CD14-positive monocyte (primary cell): ENCODE measurements at regions not wholly inside any gene's neighbourhood (a gene's known extent, or its start where the extent isn't known, plus 50 kb on each side); places are given as distances from the start of the nearest gene placed in this dataset.

Experiments
- DNase-seq, 3 donors: peaks; one replicate each; pipeline ENCODE4 v3.0.0-alpha.2; 2011 to 2022
- H2AFZ ChIP-seq: 2 replicates; pipeline ENCODE4 v1.6.0; 2012; ENCODE audit warnings: mild to moderate bottlenecking, low read depth, low read length, inconsistent platforms; ENCODE audit not compliant: insufficient read depth, poor library complexity, severe bottlenecking
- H3K27ac ChIP-seq, 2 donors: 1 replicate in 1 of 2; 2 replicates in 1 of 2; pipeline ENCODE4 v1.5.1; 2012 to 2013; ENCODE audit warnings: low read length in 2 of 2, control low read depth in 1 of 2, inconsistent platforms in 1 of 2, low read depth in 1 of 2, mild to moderate bottlenecking in 1 of 2
- H3K27me3 ChIP-seq, 2 donors: one replicate each; pipeline versions ENCODE4 v1.6.0 to v1.6.1; 2011 to 2013; ENCODE audit warnings: low read length in 2 of 2; ENCODE audit not compliant: control insufficient read depth in 2 of 2, insufficient read depth in 2 of 2
- H3K36me3 ChIP-seq, 2 donors: replicated peaks in 1 of 2; 1 replicate in 1 of 2; 2 replicates in 1 of 2; pipeline versions ENCODE4 v1.5.1 to v1.6.1; 2012 to 2013; ENCODE audit warnings: low read length in 2 of 2, control low read depth in 1 of 2, inconsistent platforms in 1 of 2, mild to moderate bottlenecking in 1 of 2; ENCODE audit not compliant: insufficient read depth in 2 of 2, control insufficient read depth in 1 of 2
- H3K4me1 ChIP-seq, 2 donors: 1 replicate in 1 of 2; 2 replicates in 1 of 2; pipeline versions ENCODE4 v1.5.1 to v1.6.1; 2012 to 2013; ENCODE audit warnings: low read length in 2 of 2, control low read depth in 1 of 2, inconsistent platforms in 1 of 2, mild to moderate bottlenecking in 1 of 2, moderate library complexity in 1 of 2; ENCODE audit not compliant: insufficient read depth in 2 of 2, control insufficient read depth in 1 of 2
- H3K4me2 ChIP-seq: replicated peaks from 2 replicates; pipeline ENCODE3; 2012; ENCODE audit warnings: low read length, moderate library complexity, mild to moderate bottlenecking; ENCODE audit not compliant: poor library complexity, severe bottlenecking; ENCODE audit errors: extremely low read depth
- H3K4me3 ChIP-seq, 3 experiments: fragments of 200-600 bp in 1 of 3; sonication (generic) in 1 of 3; replicated peaks in 1 of 3; 1 replicate in 2 of 3; 2 replicates in 1 of 3; pipeline ENCODE4 v1.5.1; 2011 to 2013; ENCODE audit warnings: low read length in 3 of 3, mild to moderate bottlenecking in 3 of 3, control low read depth in 2 of 3, low read depth in 2 of 3, inconsistent platforms in 1 of 3, moderate library complexity in 1 of 3
- H3K79me2 ChIP-seq: 2 replicates; pipeline ENCODE4 v1.6.0; 2012; ENCODE audit warnings: mild to moderate bottlenecking, control low read depth, inconsistent platforms, low read length, moderate library complexity; ENCODE audit not compliant: insufficient read depth
- H3K9ac ChIP-seq: 2 replicates; pipeline ENCODE4 v1.6.0; 2017; ENCODE audit warnings: low read length, mild to moderate bottlenecking; ENCODE audit not compliant: insufficient read depth, poor library complexity, severe bottlenecking
- H3K9me3 ChIP-seq, 2 donors: replicated peaks in 1 of 2; 1 replicate in 1 of 2; 2 replicates in 1 of 2; pipeline versions ENCODE4 v1.5.1 to v1.6.1; 2012 to 2013; ENCODE audit warnings: low read length in 2 of 2, control low read depth in 1 of 2; ENCODE audit not compliant: control insufficient read depth in 1 of 2, insufficient read depth in 1 of 2
- H4K20me1 ChIP-seq: 2 replicates; pipeline ENCODE4 v1.6.0; 2012; ENCODE audit warnings: mild to moderate bottlenecking, low read length, control low read depth, moderate library complexity; ENCODE audit not compliant: insufficient read depth
- H3K27ac Mint-ChIP-seq, 7 donors: one replicate each; pipeline ENCODE4 v1.8.0; 2020; ENCODE audit warnings: mild to moderate bottlenecking in 7 of 7, mixed read lengths in 7 of 7, moderate library complexity in 6 of 7, inconsistent platforms in 2 of 7
- H3K27me3 Mint-ChIP-seq, 3 donors: one replicate each; pipeline ENCODE4 v1.8.0; 2021 to 2022; ENCODE audit warnings: low read depth in 3 of 3, mild to moderate bottlenecking in 3 of 3, mixed read lengths in 3 of 3, moderate library complexity in 3 of 3, inconsistent platforms in 1 of 3
- H3K36me3 Mint-ChIP-seq, 2 donors: one replicate each; pipeline ENCODE4 v1.8.0; 2020; ENCODE audit warnings: mixed read lengths in 2 of 2, inconsistent platforms in 1 of 2, mild to moderate bottlenecking in 1 of 2
- H3K4me1 Mint-ChIP-seq: one replicate; pipeline ENCODE4 v1.8.0; 2020; ENCODE audit warnings: mild to moderate bottlenecking, mixed read lengths
- H3K4me3 Mint-ChIP-seq, 2 donors: one replicate each; pipeline ENCODE4 v1.8.0; 2020; ENCODE audit warnings: mild to moderate bottlenecking in 2 of 2, mixed read lengths in 2 of 2, moderate library complexity in 1 of 2
- H3K9me3 Mint-ChIP-seq, 7 donors: one replicate each; pipeline ENCODE4 v1.8.0; 2020 to 2022; ENCODE audit warnings: mixed read lengths in 7 of 7, mild to moderate bottlenecking in 6 of 7, moderate library complexity in 6 of 7, inconsistent platforms in 2 of 7
- WGBS: methylation state at CpG from one replicate; pipeline ENCODE4 v1.1.5; 2013; ENCODE audit warnings: missing lambda C conversion rate; ENCODE audit not compliant: insufficient coverage; 5-methylcytosine and 5-hydroxymethylcytosine counted together
- intact Hi-C, 2 donors: fragments of 100-400 bp; cut with micrococcal nuclease; formaldehyde crosslinking; loops; one replicate each; pipeline versions ENCODE4 v1.15.0 to v1.15.1; 2023
- TF ChIP-seq, protein P1 (sequence below): fragments of 200-600 bp; IDR thresholded peaks from one replicate; pipeline ENCODE4 v1.8.0; 2022; ENCODE audit warnings: antibody characterized with exemption, mild to moderate bottlenecking

DNA sequence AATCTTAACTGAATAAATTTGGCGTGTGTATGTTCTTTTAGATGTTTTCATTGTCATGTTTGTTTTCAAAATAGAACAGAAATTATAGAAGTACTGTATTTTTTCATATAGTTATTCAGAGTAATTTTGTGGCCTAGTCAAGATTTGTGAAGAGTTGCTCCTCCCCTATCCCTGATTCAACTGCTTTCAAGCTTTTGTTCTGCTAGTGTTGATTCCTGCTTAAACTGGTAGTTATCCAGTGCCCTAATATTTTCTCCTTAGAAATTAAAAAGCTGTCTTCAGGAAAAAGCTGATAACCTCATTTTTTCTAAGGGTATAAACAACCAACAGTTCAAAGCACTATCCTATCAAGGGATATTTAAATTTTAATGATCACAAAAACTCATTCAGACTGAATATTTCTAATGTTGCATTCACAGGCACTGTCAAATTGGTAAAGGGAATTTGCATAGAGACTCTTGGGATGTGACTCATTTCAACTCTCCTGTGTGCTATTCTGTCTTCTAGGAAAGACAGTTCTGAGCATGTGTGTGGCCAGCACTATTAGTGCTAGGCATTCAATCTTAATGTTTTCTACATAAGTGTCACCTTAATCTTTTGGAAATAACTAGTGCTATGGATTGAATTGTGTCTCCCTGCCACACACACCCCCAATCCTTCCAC, 1776.0 kb downstream of the LRRC4C start:
- no peak overlapping the region for H3K27ac ChIP-seq
- H3K9me3 Mint-ChIP-seq, result peaks cover 4 to 15% (median 7%) of the 10 kb centered on the region in 7 donors
- no peak overlapping the region for H2AFZ ChIP-seq
- no peak overlapping the region for H3K4me3 Mint-ChIP-seq
- H3K27ac Mint-ChIP-seq, result no peak overlapping the region
- no CpG with 5 or more reads among the region's 1 CpG for WGBS
- intact Hi-C loops, result no loop called here
- H3K27me3 Mint-ChIP-seq, result no peaks in the 10 kb centered on the region
- H3K9ac ChIP-seq, result no peak overlapping the region
- no peaks in the 10 kb centered on the region for H3K4me1 Mint-ChIP-seq
- no peak overlapping the region for H3K4me3 ChIP-seq
- TF ChIP-seq, protein P1, sequence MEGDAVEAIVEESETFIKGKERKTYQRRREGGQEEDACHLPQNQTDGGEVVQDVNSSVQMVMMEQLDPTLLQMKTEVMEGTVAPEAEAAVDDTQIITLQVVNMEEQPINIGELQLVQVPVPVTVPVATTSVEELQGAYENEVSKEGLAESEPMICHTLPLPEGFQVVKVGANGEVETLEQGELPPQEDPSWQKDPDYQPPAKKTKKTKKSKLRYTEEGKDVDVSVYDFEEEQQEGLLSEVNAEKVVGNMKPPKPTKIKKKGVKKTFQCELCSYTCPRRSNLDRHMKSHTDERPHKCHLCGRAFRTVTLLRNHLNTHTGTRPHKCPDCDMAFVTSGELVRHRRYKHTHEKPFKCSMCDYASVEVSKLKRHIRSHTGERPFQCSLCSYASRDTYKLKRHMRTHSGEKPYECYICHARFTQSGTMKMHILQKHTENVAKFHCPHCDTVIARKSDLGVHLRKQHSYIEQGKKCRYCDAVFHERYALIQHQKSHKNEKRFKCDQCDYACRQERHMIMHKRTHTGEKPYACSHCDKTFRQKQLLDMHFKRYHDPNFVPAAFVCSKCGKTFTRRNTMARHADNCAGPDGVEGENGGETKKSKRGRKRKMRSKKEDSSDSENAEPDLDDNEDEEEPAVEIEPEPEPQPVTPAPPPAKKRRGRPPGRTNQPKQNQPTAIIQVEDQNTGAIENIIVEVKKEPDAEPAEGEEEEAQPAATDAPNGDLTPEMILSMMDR, result no peak
- no peaks in the 10 kb centered on the region for H3K27me3 ChIP-seq
- no peaks in the 10 kb centered on the region for H3K36me3 ChIP-seq
- H3K36me3 Mint-ChIP-seq, result no peaks in the 10 kb centered on the region
- H3K79me2 ChIP-seq, result no peaks in the 10 kb centered on the region
- H3K9me3 ChIP-seq, result peaks cover 16 to 21% of the 10 kb centered on the region in 2 donors
- no peaks in the 10 kb centered on the region for H4K20me1 ChIP-seq
- no peak overlapping the region for H3K4me2 ChIP-seq
- no peak for DNase-seq
- no peaks in the 10 kb centered on the region for H3K4me1 ChIP-seq

DNA sequence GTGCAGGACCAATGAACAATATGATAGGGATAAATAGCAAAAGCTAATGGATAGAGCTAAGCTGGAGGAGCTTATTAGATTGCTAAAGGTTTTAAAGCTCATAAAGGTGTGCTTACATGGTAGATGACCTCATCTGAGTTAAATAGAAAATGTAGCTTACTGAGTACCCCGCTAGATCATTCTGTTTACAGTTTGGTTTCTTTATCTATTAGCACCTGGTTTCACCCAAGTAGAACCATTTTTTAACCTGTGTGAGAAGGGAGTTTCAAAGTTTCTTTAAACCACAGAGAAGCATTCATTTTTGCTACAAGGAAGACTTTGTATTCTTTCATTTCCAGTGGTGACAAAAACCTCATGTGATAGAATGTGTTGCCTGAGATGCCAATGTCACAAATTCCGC, 1778.0 kb downstream of the LRRC4C start:
- Histone ChIP-seq H3K9ac (no peak overlapping the region), H2AFZ (no peak overlapping the region), H3K4me3 (no peak overlapping the region), H3K79me2 (no peaks in the 10 kb centered on the region), H3K27me3 (no peaks in the 10 kb centered on the region), H3K4me2 (no peak overlapping the region), H3K4me1 (no peaks in the 10 kb centered on the region), H3K27ac (no peak overlapping the region), H3K36me3 (no peaks in the 10 kb centered on the region), H4K20me1 (no peaks in the 10 kb centered on the region), H3K9me3 (peaks cover 21 to 23% of the 10 kb centered on the region in 2 donors)
- no peak overlapping the region for H3K4me3 Mint-ChIP-seq
- TF ChIP-seq, protein P1, result no peak
- WGBS, result no CpG with 5 or more reads among the region's 2 CpGs
- H3K27ac Mint-ChIP-seq, result no peak overlapping the region
- no peaks in the 10 kb centered on the region for H3K4me1 Mint-ChIP-seq
- H3K9me3 Mint-ChIP-seq, result peaks cover 2 to 17% (median 7%) of the 10 kb centered on the region in 7 donors
- DNase-seq, result no peak
- intact Hi-C loops, result no loop called here
- H3K27me3 Mint-ChIP-seq, result no peaks in the 10 kb centered on the region
- no peaks in the 10 kb centered on the region for H3K36me3 Mint-ChIP-seq
